ENCODE measurements at regions not wholly inside any gene's neighbourhood (a gene's known extent, or its start where the extent isn't known, plus 50 kb on each side); places are given as distances from the start of the nearest gene placed in this dataset.

DNA sequence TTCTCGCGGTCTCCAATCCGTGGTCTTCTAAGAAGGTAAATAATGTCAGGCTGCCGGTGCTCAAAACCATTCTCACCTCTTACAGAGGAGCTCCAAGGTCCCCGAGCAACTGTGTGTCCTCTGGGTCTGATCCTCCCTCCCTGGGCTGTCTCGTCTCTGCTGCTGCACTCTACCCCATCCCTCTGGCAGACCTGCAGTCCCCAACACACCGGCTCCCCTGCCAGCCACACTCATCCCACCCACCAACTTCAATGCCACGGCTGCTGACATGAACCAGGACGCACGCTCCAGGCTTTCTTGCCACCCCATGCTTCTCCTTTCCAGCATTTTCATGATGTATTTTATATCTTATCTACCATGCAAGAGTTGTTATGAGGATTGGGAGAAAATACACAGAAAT, 559.5 kb upstream of the SALL3 start:
- no peaks in the 10 kb centered on the region for H3K36me3 ChIP-seq (ENCODE audit: insufficient read depth, low read length, poor library complexity, severe bottlenecking)
- H3K27ac ChIP-seq (ENCODE audit: low read depth, low read length, poor library complexity, severe bottlenecking): no peak overlapping the region
- ChIA-PET POLR2A (ENCODE audit: low non-redundant PET) (no interaction called here), CTCF (no interaction called here)
- no peaks in the 10 kb centered on the region for H3K27me3 ChIP-seq (replicated peaks; ENCODE audit: insufficient read depth, low read depth, low read length, poor library complexity)
- DNase-seq (ENCODE audit: low spot score): no peak
- TF ChIP-seq EZH2 (IDR thresholded peaks at IDR 0.05; ENCODE audit: borderline replicate concordance, low read depth, low read length, poor library complexity, severe bottlenecking): no peak
- TF ChIP-seq, protein P1, sequence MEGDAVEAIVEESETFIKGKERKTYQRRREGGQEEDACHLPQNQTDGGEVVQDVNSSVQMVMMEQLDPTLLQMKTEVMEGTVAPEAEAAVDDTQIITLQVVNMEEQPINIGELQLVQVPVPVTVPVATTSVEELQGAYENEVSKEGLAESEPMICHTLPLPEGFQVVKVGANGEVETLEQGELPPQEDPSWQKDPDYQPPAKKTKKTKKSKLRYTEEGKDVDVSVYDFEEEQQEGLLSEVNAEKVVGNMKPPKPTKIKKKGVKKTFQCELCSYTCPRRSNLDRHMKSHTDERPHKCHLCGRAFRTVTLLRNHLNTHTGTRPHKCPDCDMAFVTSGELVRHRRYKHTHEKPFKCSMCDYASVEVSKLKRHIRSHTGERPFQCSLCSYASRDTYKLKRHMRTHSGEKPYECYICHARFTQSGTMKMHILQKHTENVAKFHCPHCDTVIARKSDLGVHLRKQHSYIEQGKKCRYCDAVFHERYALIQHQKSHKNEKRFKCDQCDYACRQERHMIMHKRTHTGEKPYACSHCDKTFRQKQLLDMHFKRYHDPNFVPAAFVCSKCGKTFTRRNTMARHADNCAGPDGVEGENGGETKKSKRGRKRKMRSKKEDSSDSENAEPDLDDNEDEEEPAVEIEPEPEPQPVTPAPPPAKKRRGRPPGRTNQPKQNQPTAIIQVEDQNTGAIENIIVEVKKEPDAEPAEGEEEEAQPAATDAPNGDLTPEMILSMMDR (conservative IDR thresholded peaks at IDR 0.05; ENCODE audit: low read depth, low read length): no peak
- peaks cover 28% of the 10 kb centered on the region for H3K9me3 ChIP-seq (ENCODE audit: low read depth, low read length, poor library complexity, severe bottlenecking)
- intact Hi-C loops (cut with micrococcal nuclease; ENCODE audit: unreplicated experiment): no loop called here
- no TSS peak for BruUV-seq (replicated peaks)
- no peak overlapping the region for H3K4me3 ChIP-seq (ENCODE audit: low read depth, low read length, poor library complexity, severe bottlenecking)
- H3K4me1 ChIP-seq (ENCODE audit: insufficient read depth, low read length, poor library complexity, severe bottlenecking): no peaks in the 10 kb centered on the region

DNA sequence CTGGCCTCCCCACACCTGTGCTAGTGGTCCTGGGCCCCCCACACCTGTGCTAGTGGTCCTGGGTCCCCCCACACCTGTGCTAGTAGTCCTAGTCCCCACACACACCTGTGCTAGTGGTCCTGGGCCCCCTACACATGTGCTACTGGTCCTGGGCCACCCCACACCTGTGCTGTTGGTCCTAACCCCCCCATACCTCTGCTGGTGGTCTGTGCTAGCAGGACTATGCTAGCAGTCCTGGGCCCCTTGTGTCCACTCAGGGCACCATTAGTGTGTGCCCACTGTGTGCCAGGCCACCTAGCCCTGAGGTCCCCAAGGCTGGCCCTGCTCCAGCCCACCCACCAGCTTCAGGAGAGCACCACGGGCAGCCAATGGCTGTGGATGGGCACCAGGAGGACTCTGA, 558.2 kb upstream of the SALL3 start:
- Histone ChIP-seq H3K27me3 (replicated peaks; ENCODE audit: insufficient read depth, low read depth, low read length, poor library complexity) (no peaks in the 10 kb centered on the region), H3K36me3 (ENCODE audit: insufficient read depth, low read length, poor library complexity, severe bottlenecking) (no peaks in the 10 kb centered on the region), H3K27ac (ENCODE audit: low read depth, low read length, poor library complexity, severe bottlenecking) (no peak overlapping the region), H3K4me3 (ENCODE audit: low read depth, low read length, poor library complexity, severe bottlenecking) (no peak overlapping the region), H3K9me3 (ENCODE audit: low read depth, low read length, poor library complexity, severe bottlenecking) (peaks cover 22% of the 10 kb centered on the region), H3K4me1 (ENCODE audit: insufficient read depth, low read length, poor library complexity, severe bottlenecking) (no peaks in the 10 kb centered on the region)
- intact Hi-C loops (cut with micrococcal nuclease; ENCODE audit: unreplicated experiment): no loop called here
- TF ChIP-seq, protein P1 (conservative IDR thresholded peaks at IDR 0.05; ENCODE audit: low read depth, low read length): no peak
- no peak for TF ChIP-seq EZH2 (IDR thresholded peaks at IDR 0.05; ENCODE audit: borderline replicate concordance, low read depth, low read length, poor library complexity, severe bottlenecking)
- ChIA-PET POLR2A (ENCODE audit: low non-redundant PET) (no interaction called here), CTCF (no interaction called here)
- BruUV-seq (replicated peaks): no TSS peak
- no peak for DNase-seq (ENCODE audit: low spot score)

DNA sequence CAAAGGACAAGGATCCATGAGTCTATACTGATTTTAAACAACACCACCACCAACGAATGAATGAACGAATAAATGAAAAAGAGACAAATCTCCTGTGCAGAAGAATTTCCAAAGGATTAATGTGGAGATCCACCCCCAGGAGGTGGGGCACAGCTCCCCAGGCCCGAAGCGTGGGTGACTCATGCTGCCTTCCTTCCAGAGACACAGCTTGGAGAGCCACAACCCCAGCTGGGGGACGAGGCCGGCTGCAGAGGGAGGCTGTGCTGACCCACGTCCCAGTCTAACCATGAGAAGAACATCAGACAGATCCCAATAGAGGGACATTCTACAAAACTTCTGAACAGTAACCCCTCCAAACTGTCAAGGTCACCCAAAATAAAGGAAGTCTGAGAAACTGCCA, 557.3 kb upstream of the SALL3 start:
- ChIA-PET POLR2A (ENCODE audit: low non-redundant PET) (no interaction called here), CTCF (no interaction called here)
- Histone ChIP-seq H3K4me1 (ENCODE audit: insufficient read depth, low read length, poor library complexity, severe bottlenecking) (no peaks in the 10 kb centered on the region), H3K4me3 (ENCODE audit: low read depth, low read length, poor library complexity, severe bottlenecking) (no peak overlapping the region), H3K36me3 (ENCODE audit: insufficient read depth, low read length, poor library complexity, severe bottlenecking) (no peaks in the 10 kb centered on the region), H3K27me3 (replicated peaks; ENCODE audit: insufficient read depth, low read depth, low read length, poor library complexity) (no peaks in the 10 kb centered on the region), H3K27ac (ENCODE audit: low read depth, low read length, poor library complexity, severe bottlenecking) (no peak overlapping the region), H3K9me3 (ENCODE audit: low read depth, low read length, poor library complexity, severe bottlenecking) (peaks cover 23% of the 10 kb centered on the region)
- intact Hi-C loops (cut with micrococcal nuclease; ENCODE audit: unreplicated experiment): no loop called here
- no peak for DNase-seq (ENCODE audit: low spot score)
- no TSS peak for BruUV-seq (replicated peaks)
- TF ChIP-seq, protein P1 (conservative IDR thresholded peaks at IDR 0.05; ENCODE audit: low read depth, low read length): no peak
- no peak for TF ChIP-seq EZH2 (IDR thresholded peaks at IDR 0.05; ENCODE audit: borderline replicate concordance, low read depth, low read length, poor library complexity, severe bottlenecking)
